ENCODE measurements at regions not wholly inside any gene's neighbourhood (a gene's known extent, or its start where the extent isn't known, plus 50 kb on each side); places are given as distances from the start of the nearest gene placed in this dataset.

- TF ChIP-seq POLR2AphosphoS5 (IDR thresholded peaks at IDR 0.05) (no peak), CTCF (IDR thresholded peaks at IDR 0.05 in 8 of 11, conservative IDR thresholded peaks at IDR 0.05 in 3 of 11) (no peak)
These were observed 145.0 kb upstream of the DUSP10 start for GRCh38 chr1:221886743-221887414.
